ENCODE measurements at regions not wholly inside any gene's neighbourhood (a gene's known extent, or its start where the extent isn't known, plus 50 kb on each side); places are given as distances from the start of the nearest gene placed in this dataset.
"Not testable (repeated sequence)": the region's sequence is repeated elsewhere in the genome, so short reads cannot be mapped to it uniquely, and the experiment has no call there.

DNA sequence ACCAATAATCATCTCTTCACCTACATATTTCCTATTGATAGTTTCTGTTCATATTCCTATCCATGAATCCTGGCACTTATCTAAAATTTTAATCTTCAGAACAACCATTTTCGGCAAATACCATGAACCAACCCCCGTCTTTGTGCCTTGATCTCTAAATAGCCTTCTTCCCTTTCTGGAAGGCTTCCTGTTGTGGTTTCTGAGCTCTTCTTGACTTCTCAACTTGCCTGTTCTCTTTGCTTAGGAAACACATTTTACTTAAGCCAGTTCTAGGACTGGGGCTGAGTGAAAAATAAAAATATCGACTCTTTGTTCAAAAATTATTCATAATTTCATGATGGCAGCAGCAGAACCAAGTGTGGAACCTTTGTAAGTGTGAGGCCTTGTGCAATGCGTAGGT is 882.4 kb downstream of the C4orf33 start:
- DNase-seq (ENCODE audit: low read depth): no peak

DNA sequence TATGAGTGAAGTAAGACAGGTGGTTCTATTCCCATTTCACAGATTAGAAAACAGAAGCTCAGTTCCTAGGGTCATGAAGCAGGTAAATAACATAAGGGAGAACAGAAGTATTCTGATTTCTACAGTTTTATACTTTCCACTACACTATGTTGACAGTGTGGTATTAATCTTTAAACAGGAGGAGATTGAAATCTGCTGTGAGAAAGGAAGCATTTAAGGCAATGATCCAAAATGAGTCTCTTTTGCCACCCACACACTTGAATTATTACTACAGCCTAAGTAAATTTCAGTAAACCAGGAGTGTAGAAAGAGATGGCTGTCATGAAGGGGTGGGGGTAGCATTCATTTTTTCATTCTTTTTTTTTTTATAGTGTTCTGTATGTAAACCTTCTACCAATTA is 893.0 kb downstream of the C4orf33 start:
- no peak for DNase-seq (ENCODE audit: low read depth)

DNA sequence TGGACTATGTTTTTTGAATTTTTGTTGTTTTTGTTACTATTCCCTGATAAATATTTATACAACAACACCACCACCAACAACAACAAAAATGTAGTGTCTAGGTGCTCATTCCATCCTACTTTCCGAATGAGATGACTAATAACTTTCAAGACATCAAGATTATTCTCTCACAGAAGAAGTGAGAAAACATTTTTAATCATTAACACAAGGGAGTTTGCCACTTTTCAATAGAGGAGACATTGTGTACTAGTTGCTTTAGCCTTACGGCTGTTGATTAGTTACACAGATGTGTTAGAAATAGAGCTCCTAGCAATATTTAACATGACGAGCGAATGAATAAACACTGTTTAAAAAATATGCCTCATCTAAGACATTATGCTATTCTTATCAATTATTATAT is 898.8 kb downstream of the C4orf33 start:
- no peak for DNase-seq (ENCODE audit: low read depth)

DNA sequence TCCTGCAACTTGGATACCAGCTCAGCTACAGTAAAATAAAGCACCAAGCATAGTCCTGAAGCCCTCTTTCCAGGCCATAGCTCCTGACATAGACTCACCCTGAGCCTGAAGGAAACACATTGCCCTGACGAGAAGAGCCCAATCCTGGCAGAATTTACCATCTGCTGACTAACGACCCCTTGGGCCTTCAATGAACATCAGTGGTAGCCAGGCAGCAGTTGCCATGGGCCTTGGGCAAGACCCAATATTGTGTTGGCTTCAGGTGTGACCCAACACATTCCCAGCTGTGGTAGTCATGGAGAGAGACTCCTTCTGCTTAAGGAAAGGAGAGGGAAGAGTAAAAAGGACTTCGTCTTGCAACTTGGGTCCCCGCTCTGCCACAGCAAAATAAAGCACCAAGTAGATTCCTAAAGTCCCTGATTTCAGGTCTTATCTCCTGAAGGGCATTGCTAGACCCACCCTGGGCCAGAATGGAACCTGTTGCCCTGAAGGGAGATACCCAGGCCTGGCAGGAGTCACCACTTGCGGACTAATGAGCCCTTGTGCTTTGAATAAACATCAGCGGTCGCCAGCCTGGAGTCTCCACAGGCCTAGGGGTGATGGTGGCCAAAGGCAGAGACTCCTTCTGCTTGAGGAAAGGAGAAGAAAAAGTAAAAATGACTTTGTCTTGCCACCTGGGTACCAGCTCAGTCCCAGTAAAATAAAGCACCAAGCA is 902.6 kb downstream of the C4orf33 start:
- no peak for DNase-seq (ENCODE audit: low read depth)

DNA sequence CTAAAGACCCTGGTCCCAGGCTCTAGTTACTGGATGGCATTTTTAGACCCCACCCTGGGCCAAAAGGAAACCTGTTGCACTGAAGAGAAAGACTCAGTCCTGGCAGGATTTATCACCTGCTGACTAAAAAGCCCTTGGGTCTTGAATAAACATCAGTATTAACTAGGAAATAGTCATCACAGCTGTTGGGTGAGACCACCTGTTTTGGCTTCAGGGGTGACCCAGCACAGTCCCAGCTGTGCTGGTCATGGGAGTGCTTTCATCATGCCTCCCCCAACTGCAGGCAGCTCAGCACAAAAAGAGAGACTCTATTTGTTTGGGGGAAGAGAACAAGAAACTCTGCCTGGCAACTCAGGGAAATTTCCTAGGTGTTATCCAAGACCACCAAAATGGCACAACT is 903.2 kb downstream of the C4orf33 start:
- no peak for DNase-seq (ENCODE audit: low read depth)

DNA sequence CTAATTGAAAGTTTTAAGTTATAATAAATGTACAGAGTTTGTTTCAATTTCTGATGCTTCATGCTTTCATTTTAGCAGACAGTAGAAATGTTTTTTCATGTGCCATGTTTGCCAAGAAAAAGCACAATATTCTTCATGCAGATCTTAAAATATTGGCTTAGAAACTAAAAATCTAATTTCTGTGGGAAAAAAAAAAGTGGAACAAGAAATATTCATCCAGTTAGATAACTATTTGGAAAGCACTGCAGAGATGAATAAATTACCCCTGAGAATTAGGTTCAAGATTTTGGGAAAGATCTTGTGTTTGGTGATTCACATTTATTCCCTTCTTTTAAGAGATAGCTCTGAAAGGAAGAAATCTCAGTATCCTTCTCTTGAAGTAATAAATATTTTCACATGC is 912.5 kb downstream of the C4orf33 start:
- no peak for DNase-seq (ENCODE audit: low read depth)

DNA sequence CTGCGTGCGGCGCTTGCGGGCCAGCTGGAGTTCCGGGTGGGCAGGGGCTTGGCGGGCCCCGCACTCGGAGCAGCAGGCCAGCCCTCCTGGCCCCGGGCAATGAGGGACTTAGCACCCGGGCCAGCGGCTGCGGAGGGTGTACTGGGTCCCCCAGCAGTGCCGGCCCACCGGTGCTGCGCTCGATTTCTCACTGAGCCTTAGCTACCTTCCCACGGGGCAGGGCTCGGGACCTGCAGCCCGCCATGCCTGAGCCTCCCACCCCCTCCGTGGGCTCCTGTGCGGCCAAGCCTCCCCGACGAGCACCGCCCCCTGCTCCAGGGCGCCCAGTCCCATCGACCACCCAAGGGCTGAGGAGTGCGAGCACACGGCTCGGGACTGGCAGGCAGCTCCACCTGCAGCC is 916.9 kb downstream of the C4orf33 start:
- DNase-seq (ENCODE audit: low read depth): not testable (repeated sequence)

DNA sequence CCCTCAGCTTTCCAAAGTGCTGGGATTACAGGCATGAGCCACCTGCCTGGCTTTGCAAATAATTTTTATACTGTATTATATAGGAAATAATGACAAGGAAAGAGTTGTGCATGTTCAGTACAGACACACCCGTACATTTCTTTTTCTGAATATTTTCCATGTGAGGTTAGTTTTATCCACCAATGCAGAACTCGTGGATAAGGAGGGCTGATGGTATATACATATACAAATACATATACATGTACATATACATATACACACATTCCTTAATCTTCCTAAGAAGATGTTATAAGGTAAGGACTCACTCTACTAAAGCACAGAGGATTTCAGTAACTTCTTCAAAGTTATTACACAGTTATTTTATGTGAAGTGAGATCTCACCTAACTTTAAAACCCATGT is 925.8 kb downstream of the C4orf33 start:
- DNase-seq (ENCODE audit: low read depth): no peak

DNA sequence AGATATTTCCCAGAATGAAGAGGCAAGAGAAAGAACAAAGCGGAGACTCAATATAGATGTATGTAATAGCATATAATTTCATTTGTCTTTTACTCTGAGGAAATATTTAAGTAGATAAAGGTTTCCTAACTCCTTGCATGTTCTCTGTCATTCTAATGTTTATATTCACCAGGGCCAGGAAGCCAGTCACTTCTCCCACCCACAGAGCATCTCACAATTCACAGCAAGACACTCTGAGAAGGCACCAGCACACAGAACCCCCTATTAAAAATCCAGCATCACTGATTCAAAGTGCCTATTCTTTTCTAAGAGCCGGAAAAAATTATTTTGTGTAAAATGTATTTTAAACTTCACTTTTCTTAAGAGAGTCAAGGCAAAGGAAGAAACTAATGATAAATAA is 927.1 kb downstream of the C4orf33 start:
- DNase-seq (ENCODE audit: low read depth): no peak

DNA sequence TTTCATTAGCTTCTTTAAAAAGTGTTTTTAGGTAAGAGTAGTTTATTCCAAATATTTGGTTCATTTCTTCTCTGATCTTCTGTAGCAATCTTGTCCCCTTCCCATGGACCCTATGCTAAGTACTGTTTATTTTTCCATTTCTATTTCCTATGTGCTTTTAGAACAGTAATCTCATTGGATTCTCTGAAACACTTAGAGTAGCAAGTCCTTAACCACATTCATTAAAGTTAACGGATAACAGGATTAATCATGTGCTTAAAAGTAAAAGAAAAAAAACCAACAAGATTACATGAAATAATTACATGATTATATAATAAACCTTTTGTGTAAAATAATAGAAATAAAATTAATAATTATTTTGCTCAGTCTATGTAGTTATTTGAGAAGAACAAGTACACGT is 929.7 kb downstream of the C4orf33 start:
- no peak for DNase-seq (ENCODE audit: low read depth)

DNA sequence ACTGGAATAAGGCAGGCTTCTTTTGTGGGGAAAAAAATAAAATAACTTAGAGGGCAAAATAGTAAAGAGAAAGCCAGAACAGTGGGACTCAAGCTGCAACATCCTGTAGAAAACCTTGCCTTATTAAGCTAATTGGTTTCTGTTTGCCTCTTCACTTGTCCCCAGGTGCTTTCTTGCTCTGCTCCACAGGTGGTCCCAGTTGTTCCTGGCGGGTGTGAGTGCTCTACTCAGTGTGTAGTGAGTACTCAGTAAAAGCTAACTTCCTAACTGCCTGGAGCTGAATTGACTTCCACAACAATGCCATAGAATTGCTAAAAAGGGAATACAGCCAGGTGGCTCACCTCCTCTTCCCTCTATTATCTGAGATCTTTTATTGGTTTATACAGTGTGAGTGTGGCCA is 930.2 kb downstream of the C4orf33 start:
- DNase-seq (ENCODE audit: low read depth): no peak

DNA sequence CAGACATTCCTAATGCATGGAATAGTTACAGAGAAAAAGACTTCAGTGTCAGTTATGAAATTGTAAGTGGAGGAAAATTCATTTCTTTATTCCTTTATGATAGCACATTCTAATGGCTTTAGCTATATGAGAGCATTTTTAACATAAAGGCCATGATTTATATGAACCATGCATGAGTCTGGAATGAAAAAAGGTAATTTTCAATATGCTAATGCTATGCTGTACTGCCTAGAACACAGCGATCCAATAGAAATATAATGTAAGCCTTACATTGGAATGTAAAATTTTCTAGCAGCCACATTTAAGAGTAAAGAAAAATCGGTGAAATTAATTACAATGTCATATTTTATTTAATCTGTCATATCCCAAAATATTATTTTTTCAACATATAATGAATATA is 932.0 kb downstream of the C4orf33 start:
- DNase-seq (ENCODE audit: low read depth): no peak

DNA sequence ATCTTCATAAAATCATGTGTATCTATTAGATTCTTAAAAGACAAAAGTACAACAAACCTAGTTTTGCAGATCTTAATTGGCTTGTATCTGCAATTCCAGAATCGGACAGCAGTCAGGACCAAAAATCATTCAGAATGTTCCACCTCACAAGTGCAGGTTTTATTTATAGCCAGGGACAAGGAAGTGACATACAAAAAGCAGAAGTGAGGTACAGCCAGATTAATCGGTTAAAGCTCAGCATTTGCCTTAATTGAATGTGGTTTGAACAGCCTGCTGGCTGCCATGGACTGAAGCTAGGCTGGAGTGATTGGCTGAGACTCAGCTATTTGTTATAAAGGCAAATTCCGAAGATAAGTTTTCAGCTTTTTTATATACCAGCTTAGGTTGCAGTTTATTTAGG is 932.6 kb downstream of the C4orf33 start:
- no peak for DNase-seq (ENCODE audit: low read depth)

DNA sequence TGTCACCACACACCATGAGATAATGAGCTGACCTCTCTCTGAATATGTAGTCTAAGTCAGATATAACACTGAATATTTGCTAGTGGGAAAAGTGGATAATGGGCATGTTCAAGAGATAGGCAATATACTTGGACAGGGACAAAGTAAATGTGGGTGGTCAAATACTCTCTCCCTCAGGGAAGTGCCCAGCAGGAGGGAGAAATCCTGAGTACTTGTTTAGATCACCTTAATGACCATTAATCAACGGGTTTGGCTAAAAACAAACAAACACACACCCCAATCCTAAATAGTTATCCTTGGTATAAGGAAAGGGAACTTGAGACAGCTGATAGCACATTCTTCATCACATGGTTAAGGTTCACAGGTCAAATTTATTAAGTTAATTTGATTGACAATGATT is 933.5 kb downstream of the C4orf33 start:
- no peak for DNase-seq (ENCODE audit: low read depth)

DNA sequence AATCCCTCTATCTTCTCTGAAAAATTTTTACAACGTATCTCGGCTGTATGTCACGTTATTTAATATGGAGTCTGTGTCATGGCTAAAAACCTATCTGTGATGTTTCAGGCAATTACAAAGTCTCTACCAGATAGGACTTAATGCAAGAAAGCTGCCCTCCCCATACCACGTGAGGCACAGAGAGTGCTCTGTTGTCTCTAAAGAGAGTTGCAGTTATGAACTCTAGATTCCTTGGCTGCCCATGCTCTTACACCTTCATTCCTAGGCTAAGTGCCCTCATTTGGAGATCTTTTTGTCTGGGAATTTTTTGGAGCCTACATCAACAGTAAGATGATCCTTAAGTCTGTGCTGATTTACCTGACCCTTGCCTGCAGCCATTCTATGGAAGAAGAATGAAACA is 935.9 kb downstream of the C4orf33 start:
- no peak for DNase-seq (ENCODE audit: low read depth)

DNA sequence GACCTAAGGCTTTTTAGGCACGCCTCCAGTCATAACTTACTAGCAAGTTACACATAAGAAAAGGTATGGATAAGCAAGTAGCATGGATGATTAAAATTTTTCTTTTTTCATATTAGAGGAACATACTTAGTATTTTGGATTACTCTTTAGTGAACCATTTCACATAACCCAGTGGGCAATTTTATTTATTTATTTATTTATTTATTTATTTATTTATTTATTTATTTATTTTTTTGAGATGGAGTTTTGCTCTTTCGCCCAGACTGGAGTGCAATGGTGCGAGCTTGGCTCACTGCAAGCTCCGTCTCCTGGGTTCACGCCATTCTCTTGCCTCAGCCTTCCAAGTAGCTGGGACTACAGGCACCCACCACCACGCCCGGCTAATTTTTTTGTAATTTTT is 937.7 kb downstream of the C4orf33 start:
- DNase-seq (ENCODE audit: low read depth): not testable (repeated sequence)

DNA sequence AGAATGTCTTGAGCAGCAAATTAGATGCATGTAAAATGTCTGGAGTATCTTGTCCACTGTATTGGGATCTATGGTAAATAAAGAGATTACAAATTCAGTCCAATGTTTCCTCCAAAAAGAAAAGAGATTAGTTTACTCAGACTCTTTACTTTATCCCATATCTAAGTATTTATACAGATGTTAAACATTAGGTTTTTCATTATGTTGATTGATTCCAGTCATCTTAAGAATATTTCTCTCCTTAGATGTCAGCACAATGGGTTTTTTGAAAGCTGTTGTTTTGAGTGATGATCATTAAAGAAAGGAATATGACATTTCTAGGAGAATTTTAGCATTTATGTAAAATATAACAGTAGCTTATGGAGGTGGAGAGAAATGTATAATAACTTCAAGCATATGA is 938.9 kb downstream of the C4orf33 start:
- DNase-seq (ENCODE audit: low read depth): no peak

DNA sequence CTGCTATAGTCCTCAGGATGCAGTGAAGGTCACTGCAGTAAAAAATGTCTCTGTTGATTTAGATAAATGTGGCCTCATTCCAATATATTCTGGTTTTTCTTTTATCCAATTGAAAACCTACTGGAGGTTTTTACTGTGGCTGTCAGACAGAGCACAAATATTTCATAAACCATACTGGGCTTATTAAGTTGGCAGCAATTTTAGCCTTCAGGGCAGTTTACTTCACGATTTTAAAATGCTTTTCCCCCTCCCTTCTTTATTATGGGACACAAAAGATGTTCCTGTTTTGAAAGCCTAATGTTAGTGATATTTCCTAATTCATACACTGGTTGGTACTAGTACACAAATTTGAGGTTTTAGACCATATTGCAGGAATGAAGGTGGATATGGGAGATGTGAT is 939.4 kb downstream of the C4orf33 start:
- no peak for DNase-seq (ENCODE audit: low read depth)

DNA sequence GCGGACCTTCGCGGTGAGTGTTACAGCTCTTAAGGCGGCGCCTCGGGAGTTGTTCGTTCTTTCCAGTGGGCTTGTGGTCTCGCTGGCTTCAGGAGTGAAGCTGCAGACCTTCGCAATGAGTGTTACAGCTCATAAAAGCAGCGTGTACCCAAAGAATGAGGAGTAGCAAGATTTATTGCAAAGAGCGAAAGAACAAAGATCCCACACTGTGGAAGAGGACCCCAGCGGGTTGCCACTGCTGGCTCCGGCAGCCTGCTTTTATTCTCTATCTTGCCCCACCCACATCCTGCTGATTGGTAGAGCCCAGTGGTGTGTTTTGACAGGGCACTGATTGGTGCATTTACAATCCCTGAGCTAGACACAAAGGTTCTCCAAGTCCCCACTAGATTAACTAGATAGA is 941.9 kb downstream of the C4orf33 start:
- DNase-seq (ENCODE audit: low read depth): not testable (repeated sequence)

DNA sequence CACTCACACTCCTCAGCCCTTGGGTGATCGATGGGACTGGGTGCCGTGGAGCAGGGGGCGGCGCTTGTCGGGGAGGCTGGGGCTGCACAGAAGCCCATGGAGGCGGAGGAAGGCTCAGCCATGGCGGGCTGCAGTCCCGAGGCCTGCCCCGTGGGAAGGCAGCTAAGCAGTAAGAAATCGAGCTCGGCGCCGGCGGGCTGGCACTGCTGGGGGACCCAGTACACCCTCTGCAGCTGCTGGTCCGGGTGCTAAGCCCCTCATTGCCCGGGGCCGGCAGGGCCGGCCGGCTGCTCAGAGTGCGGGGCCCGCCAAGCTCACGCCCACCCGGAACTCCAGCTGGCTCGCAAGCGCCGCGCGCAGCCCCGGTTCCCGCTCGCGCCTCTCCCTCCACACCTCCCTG is 942.6 kb downstream of the C4orf33 start:
- not testable (repeated sequence) for DNase-seq (ENCODE audit: low read depth)

DNA sequence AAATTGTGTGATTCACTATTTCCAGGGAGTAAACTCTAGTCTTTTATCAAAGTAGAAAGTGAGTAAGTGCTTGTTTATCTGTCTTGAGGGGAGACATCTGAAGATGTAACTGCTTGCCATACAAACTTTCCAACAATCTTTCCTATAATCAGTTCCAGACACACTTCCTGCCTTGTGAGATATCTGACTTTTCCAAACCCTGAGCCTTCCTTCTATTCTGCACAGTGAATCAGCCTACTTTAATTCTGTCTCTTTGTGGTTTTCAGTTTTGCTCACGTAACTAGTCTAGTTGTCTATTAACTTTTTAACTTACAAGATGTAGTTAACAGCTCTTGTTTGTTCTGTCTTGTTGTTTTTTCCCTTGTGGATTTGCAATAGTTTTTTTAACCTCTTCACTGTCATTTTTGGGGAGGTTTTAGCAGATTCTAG is 947.8 kb downstream of the C4orf33 start:
- DNase-seq (ENCODE audit: low read depth): no peak

DNA sequence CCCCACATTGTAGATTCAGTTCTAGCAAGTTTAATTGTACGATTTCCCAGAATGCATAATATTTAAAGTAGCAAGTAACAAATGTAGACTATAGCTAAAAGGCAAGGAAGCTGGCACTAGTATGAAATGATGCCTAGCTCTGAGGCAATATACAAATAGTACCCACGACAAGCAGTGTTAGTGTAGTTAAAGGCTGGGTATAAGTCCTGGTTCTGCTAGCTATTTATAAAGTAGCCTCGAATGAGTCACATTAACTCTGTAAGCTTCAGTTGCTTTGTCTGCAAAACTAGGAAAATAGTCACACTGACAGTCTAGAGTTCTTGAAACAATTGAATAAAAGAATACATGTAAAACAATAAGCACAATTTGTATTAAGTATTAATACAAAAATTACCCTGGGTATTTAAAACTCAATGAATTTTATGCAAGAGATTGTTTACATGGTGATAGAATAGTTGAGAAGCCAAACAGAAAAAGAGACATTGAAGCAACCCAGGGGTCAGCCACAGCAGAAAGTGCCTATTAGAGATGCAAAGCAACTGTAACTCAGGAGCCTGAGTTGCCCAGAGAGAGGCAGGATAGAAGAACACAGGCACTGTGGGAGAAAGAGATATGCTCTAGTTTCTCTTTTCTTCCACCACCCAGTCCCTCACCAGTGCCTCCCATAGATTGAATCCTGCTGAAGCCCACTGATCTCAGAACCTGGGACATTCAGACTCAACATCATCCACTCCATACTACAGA is 949.0 kb downstream of the C4orf33 start:
- DNase-seq (ENCODE audit: low read depth): no peak

DNA sequence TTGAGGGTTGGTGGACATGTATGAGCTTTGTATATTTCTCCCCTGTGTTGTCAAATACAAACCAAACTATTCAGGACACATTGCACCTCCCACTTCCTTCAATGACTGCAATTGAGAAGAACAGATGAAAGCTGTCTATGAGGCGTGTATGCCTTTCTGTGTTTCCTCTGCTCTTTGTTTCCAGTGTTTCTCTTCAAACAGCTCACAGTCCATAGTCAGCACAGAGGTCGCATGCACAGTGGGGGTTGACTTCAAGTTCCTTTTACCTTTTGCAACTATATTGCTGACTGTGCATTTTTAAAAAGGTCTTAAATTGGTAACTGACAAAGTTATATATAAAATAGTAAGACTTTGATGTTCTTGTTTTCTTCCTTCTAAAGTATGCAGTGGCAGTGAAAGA is 957.8 kb downstream of the C4orf33 start:
- no peak for DNase-seq (ENCODE audit: low read depth)

Data from myocyte (in vitro differentiated cells).